CD14-positive monocyte (primary cell): ENCODE measurements at regions not wholly inside any gene's neighbourhood (a gene's known extent, or its start where the extent isn't known, plus 50 kb on each side); places are given as distances from the start of the nearest gene placed in this dataset.

Experiments used
- DNase-seq, 3 donors: peaks; one replicate each; pipeline ENCODE4 v3.0.0-alpha.2; 2011 to 2022
- H2AFZ ChIP-seq: 2 replicates; pipeline ENCODE4 v1.6.0; 2012; ENCODE audit warnings: mild to moderate bottlenecking, low read depth, low read length, inconsistent platforms; ENCODE audit not compliant: insufficient read depth, poor library complexity, severe bottlenecking
- H3K27ac ChIP-seq, 2 donors: 1 replicate in 1 of 2; 2 replicates in 1 of 2; pipeline ENCODE4 v1.5.1; 2012 to 2013; ENCODE audit warnings: low read length in 2 of 2, control low read depth in 1 of 2, inconsistent platforms in 1 of 2, low read depth in 1 of 2, mild to moderate bottlenecking in 1 of 2
- H3K27me3 ChIP-seq, 2 donors: one replicate each; pipeline versions ENCODE4 v1.6.0 to v1.6.1; 2011 to 2013; ENCODE audit warnings: low read length in 2 of 2; ENCODE audit not compliant: control insufficient read depth in 2 of 2, insufficient read depth in 2 of 2
- H3K36me3 ChIP-seq, 2 donors: replicated peaks in 1 of 2; 1 replicate in 1 of 2; 2 replicates in 1 of 2; pipeline versions ENCODE4 v1.5.1 to v1.6.1; 2012 to 2013; ENCODE audit warnings: low read length in 2 of 2, control low read depth in 1 of 2, inconsistent platforms in 1 of 2, mild to moderate bottlenecking in 1 of 2; ENCODE audit not compliant: insufficient read depth in 2 of 2, control insufficient read depth in 1 of 2
- H3K4me1 ChIP-seq, 2 donors: 1 replicate in 1 of 2; 2 replicates in 1 of 2; pipeline versions ENCODE4 v1.5.1 to v1.6.1; 2012 to 2013; ENCODE audit warnings: low read length in 2 of 2, control low read depth in 1 of 2, inconsistent platforms in 1 of 2, mild to moderate bottlenecking in 1 of 2, moderate library complexity in 1 of 2; ENCODE audit not compliant: insufficient read depth in 2 of 2, control insufficient read depth in 1 of 2
- H3K4me2 ChIP-seq: replicated peaks from 2 replicates; pipeline ENCODE3; 2012; ENCODE audit warnings: low read length, moderate library complexity, mild to moderate bottlenecking; ENCODE audit not compliant: poor library complexity, severe bottlenecking; ENCODE audit errors: extremely low read depth
- H3K4me3 ChIP-seq, 3 experiments: fragments of 200-600 bp in 1 of 3; sonication (generic) in 1 of 3; replicated peaks in 1 of 3; 1 replicate in 2 of 3; 2 replicates in 1 of 3; pipeline ENCODE4 v1.5.1; 2011 to 2013; ENCODE audit warnings: low read length in 3 of 3, mild to moderate bottlenecking in 3 of 3, control low read depth in 2 of 3, low read depth in 2 of 3, inconsistent platforms in 1 of 3, moderate library complexity in 1 of 3
- H3K79me2 ChIP-seq: 2 replicates; pipeline ENCODE4 v1.6.0; 2012; ENCODE audit warnings: mild to moderate bottlenecking, control low read depth, inconsistent platforms, low read length, moderate library complexity; ENCODE audit not compliant: insufficient read depth
- H3K9ac ChIP-seq: 2 replicates; pipeline ENCODE4 v1.6.0; 2017; ENCODE audit warnings: low read length, mild to moderate bottlenecking; ENCODE audit not compliant: insufficient read depth, poor library complexity, severe bottlenecking
- H3K9me3 ChIP-seq, 2 donors: replicated peaks in 1 of 2; 1 replicate in 1 of 2; 2 replicates in 1 of 2; pipeline versions ENCODE4 v1.5.1 to v1.6.1; 2012 to 2013; ENCODE audit warnings: low read length in 2 of 2, control low read depth in 1 of 2; ENCODE audit not compliant: control insufficient read depth in 1 of 2, insufficient read depth in 1 of 2
- H4K20me1 ChIP-seq: 2 replicates; pipeline ENCODE4 v1.6.0; 2012; ENCODE audit warnings: mild to moderate bottlenecking, low read length, control low read depth, moderate library complexity; ENCODE audit not compliant: insufficient read depth
- H3K27ac Mint-ChIP-seq, 7 donors: one replicate each; pipeline ENCODE4 v1.8.0; 2020; ENCODE audit warnings: mild to moderate bottlenecking in 7 of 7, mixed read lengths in 7 of 7, moderate library complexity in 6 of 7, inconsistent platforms in 2 of 7
- H3K27me3 Mint-ChIP-seq, 3 donors: one replicate each; pipeline ENCODE4 v1.8.0; 2021 to 2022; ENCODE audit warnings: low read depth in 3 of 3, mild to moderate bottlenecking in 3 of 3, mixed read lengths in 3 of 3, moderate library complexity in 3 of 3, inconsistent platforms in 1 of 3
- H3K36me3 Mint-ChIP-seq, 2 donors: one replicate each; pipeline ENCODE4 v1.8.0; 2020; ENCODE audit warnings: mixed read lengths in 2 of 2, inconsistent platforms in 1 of 2, mild to moderate bottlenecking in 1 of 2
- H3K4me1 Mint-ChIP-seq: one replicate; pipeline ENCODE4 v1.8.0; 2020; ENCODE audit warnings: mild to moderate bottlenecking, mixed read lengths
- H3K4me3 Mint-ChIP-seq, 2 donors: one replicate each; pipeline ENCODE4 v1.8.0; 2020; ENCODE audit warnings: mild to moderate bottlenecking in 2 of 2, mixed read lengths in 2 of 2, moderate library complexity in 1 of 2
- H3K9me3 Mint-ChIP-seq, 7 donors: one replicate each; pipeline ENCODE4 v1.8.0; 2020 to 2022; ENCODE audit warnings: mixed read lengths in 7 of 7, mild to moderate bottlenecking in 6 of 7, moderate library complexity in 6 of 7, inconsistent platforms in 2 of 7
- WGBS: methylation state at CpG from one replicate; pipeline ENCODE4 v1.1.5; 2013; ENCODE audit warnings: missing lambda C conversion rate; ENCODE audit not compliant: insufficient coverage; 5-methylcytosine and 5-hydroxymethylcytosine counted together
- intact Hi-C, 2 donors: fragments of 100-400 bp; cut with micrococcal nuclease; formaldehyde crosslinking; loops; one replicate each; pipeline versions ENCODE4 v1.15.0 to v1.15.1; 2023
- TF ChIP-seq, protein P1 (sequence below): fragments of 200-600 bp; IDR thresholded peaks from one replicate; pipeline ENCODE4 v1.8.0; 2022; ENCODE audit warnings: antibody characterized with exemption, mild to moderate bottlenecking

GRCh38 chr2:128662051-128662471 lies 343.4 kb upstream of the HS6ST1 start:
- 7% methylated on average over 8 of the region's 8 CpGs for WGBS
- H3K27me3 Mint-ChIP-seq, result peaks cover 8 to 14% (median 9%) of the 10 kb centered on the region in 3 donors
- TF ChIP-seq, protein P1, sequence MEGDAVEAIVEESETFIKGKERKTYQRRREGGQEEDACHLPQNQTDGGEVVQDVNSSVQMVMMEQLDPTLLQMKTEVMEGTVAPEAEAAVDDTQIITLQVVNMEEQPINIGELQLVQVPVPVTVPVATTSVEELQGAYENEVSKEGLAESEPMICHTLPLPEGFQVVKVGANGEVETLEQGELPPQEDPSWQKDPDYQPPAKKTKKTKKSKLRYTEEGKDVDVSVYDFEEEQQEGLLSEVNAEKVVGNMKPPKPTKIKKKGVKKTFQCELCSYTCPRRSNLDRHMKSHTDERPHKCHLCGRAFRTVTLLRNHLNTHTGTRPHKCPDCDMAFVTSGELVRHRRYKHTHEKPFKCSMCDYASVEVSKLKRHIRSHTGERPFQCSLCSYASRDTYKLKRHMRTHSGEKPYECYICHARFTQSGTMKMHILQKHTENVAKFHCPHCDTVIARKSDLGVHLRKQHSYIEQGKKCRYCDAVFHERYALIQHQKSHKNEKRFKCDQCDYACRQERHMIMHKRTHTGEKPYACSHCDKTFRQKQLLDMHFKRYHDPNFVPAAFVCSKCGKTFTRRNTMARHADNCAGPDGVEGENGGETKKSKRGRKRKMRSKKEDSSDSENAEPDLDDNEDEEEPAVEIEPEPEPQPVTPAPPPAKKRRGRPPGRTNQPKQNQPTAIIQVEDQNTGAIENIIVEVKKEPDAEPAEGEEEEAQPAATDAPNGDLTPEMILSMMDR, result no peak
- Histone ChIP-seq H3K9ac (no peak overlapping the region), H3K79me2 (no peaks in the 10 kb centered on the region), H3K36me3 (no peaks in the 10 kb centered on the region), H3K4me2 (no peak overlapping the region), H3K9me3 (no peaks in the 10 kb centered on the region), H4K20me1 (no peaks in the 10 kb centered on the region), H3K27ac (no peak overlapping the region), H3K27me3 (no peaks in the 10 kb centered on the region), H3K4me1 (peaks cover 0 to 18% of the 10 kb centered on the region in 2 donors), H2AFZ (no peak overlapping the region), H3K4me3 (no peak overlapping the region)
- H3K4me1 Mint-ChIP-seq, result peaks cover 32% of the 10 kb centered on the region
- intact Hi-C loops, result no loop called here
- no peak for DNase-seq
- H3K9me3 Mint-ChIP-seq, result peaks cover under 1 to 5% (median 3%) of the 10 kb centered on the region in 7 donors
- H3K27ac Mint-ChIP-seq, result peak overlapping the region in 3 of 7 donors; percentile 19 to 81 (median 33)
- peaks cover 0 to 2% of the 10 kb centered on the region in 2 donors for H3K36me3 Mint-ChIP-seq
- no peak overlapping the region for H3K4me3 Mint-ChIP-seq

DNA sequence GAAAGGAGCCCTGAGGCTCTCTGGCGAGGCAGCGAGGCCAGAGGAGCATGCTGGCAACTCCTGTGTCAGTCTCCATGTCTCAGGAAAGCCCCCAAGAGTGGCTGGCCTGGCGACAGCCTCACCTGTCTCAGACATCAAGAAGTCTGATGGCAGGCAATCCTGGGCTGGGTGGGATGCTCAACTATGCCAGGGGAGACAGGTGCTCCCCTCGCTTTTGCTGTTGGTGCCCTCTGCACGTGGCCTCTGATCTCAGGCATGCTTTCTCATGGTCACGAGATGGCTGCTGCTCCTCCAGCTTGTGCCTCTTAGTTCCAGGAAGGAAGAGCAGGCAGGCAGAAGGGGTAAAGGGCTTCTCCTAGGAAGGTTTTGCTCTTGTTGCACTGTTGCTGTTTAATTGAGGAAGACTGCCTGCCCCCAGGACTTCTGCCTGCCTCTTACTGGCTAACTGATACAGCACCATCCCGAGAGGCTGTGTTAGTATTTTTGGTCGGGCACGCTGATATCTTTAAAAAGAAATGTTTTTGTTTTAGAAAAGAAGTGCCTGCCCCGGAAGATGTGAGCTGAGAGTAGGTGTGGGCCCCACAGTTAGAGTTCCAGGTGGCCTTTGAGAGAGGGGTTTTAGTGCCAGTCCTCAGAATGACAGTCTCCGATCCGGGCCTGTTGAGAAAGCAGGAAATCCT lies 344.8 kb upstream of the HS6ST1 start:
- DNase-seq, result no peak
- no peaks in the 10 kb centered on the region for H3K36me3 ChIP-seq
- peaks cover 10 to 16% (median 14%) of the 10 kb centered on the region in 3 donors for H3K27me3 Mint-ChIP-seq

More for the DNA sequence above, 344.8 kb upstream of the HS6ST1 start:
- Histone ChIP-seq H2AFZ (no peak overlapping the region), H3K9ac (no peak overlapping the region), H3K4me2 (no peak overlapping the region), H3K27ac (no peak overlapping the region), H3K79me2 (no peaks in the 10 kb centered on the region), H3K9me3 (no peaks in the 10 kb centered on the region), H3K4me1 (peaks cover 0 to 18% of the 10 kb centered on the region in 2 donors), H3K4me3 (no peak overlapping the region), H3K27me3 (no peaks in the 10 kb centered on the region), H4K20me1 (no peaks in the 10 kb centered on the region)
- intact Hi-C loops, result no loop called here
- TF ChIP-seq, protein P1, result no peak
- H3K27ac Mint-ChIP-seq, result no peak overlapping the region
- no peaks in the 10 kb centered on the region for H3K36me3 Mint-ChIP-seq
- no peak overlapping the region for H3K4me3 Mint-ChIP-seq
- H3K9me3 Mint-ChIP-seq, result peaks cover 0 to 5% (median 3%) of the 10 kb centered on the region in 7 donors
- H3K4me1 Mint-ChIP-seq, result peaks cover 26% of the 10 kb centered on the region
- 93% methylated on average over 10 of the region's 12 CpGs for WGBS
